Endothelial cell of hepatic sinusoid (primary cell): ENCODE measurements at regions not wholly inside any gene's neighbourhood (a gene's known extent, or its start where the extent isn't known, plus 50 kb on each side); places are given as distances from the start of the nearest gene placed in this dataset.

ENCODE experiments used
- in situ Hi-C: cut with HindIII; loops from 2 replicates; pipeline ENCODE4 v1.10.0; 2017; ENCODE audit warnings: low sequenced_read_pairs

DNA sequence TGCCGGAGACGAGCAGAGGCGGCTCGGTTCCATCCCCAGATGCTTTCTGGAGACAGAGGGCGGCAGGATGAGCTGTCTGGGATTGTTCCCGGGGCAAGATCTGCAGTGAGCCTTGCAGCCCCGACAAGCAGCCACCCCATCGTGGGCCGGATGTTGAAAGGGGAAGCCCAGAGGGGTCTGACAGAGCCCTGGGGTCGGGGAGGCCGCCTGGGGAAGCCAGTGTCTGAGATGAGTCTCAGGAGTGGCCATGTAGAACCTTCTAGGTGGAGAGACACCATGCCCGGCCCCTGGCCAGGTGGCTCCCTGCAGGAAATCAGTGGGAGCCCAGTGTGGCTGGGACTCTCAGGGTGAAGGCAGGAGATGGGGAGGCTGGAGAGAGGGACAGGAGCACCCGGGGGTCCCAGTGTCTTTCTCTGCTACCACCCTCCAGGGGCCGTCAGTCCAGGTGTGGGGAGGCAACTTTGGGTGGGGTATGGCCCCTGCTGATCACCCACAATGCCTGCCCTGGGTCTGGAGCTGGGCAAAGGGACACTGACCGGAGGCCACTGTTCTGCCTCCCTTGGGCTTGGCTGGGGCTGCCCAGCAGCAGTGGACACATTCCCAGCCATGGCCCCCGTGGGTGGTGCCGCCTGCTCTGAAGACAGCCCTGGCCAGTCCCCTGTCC, 128.3 kb upstream of the HS6ST1 start:
- in situ Hi-C loops: no loop called here

DNA sequence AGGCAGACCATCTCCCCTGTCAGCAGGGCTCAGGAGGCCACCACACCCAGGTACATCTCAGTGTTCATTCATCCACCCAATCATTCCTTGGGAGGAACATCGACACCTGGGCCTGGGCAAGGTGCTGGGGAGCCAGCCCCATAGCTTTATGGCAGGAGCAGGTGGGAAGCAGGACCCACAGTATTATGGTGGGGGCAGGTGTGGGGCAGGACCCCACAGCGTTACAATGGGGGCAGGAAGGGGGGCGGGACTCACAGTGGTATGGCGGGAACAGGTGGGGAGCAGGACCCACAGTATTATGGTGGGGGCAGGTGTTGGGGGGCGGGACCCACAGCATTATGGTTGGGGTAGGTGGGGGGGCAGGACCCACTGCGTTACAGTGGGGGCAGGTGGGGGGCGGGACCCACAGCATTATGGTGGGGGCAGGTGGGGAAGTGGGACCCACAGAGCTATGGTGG, 128.9 kb upstream of the HS6ST1 start:
- in situ Hi-C loops: no loop called here

DNA sequence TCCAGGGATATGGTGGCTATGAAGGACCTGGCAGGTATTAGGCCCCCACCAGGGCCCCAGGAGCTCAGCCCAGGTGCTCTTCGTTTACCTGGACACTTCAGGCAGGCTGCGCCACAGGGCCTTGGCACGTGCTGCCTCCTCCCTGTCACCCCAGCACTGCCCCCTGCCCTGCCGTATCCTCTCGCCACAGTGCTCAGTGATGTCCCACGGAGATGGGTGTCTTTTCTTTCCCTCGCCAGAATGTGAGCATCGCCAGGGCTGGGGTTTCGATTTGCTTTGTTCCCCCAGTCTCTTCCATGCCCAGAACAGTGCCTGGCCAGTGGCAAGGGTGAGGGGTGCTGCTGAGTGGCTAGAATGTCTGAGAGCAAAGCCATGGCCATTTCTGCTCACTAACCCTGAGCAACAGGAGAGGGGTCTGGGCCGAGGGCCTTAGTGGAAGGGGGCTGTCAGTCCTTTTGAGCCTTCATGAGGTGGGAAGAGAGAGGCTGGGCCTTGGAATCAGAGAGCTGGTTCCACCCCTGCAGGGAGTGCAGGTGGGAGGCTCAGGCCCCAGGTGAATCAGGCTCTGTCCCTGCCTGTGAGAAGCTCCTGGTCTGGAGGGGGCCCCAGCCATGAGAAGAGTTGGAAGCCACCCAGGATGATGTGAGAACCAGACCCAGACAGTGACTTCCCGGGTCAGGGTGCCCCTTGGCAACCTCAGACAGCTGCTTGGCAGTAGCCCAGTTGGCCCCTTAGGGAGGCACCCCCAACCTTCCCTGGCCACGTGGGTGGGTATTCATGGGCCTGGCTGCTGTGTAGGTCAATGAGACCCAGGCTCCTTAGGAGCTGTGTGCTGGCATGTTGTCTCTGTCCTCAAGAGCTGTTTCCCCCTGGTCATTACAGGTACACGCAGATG, 129.9 kb upstream of the HS6ST1 start:
- in situ Hi-C loops: no loop called here

DNA sequence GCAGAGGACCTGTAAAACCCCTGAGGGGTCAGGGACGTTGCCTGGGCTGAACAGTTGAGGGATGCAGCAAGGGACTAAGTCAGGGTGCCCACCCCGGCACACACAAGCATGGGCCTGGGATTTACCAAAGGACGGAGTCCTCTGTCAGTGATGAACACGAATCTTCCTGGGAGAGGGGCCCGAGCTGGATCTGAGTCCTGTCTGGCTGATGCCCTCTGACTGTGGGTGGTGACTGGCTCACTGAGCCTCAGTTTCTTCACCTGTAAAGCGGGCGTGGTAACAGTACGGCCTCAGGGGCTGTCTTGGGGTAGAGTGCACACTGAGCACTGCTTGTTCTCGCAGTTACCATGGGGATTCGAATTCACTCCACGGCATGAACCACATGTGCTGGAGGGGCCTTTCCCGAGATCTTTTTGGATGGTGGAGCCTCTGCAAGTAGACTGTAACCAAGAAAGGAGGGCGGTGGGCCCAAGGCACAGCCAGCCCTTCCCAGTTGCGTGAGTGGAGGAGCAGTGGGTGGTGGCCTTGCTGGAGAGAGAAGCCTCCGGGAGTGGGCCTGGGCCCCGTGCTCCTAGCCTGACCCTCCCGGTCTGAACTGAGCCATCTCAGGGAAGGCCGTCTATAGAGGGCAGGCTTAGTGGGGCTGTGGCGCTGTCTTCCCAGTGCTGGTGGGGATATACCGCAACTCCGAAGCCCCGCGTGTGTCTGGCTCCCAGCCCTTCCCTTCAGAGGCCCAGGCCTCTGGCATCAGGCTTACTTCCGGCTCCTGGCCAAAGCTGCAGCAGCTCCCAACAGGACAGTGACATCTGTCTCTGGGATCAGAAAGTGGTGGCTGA, 130.8 kb upstream of the HS6ST1 start:
- in situ Hi-C loops: no loop called here

DNA sequence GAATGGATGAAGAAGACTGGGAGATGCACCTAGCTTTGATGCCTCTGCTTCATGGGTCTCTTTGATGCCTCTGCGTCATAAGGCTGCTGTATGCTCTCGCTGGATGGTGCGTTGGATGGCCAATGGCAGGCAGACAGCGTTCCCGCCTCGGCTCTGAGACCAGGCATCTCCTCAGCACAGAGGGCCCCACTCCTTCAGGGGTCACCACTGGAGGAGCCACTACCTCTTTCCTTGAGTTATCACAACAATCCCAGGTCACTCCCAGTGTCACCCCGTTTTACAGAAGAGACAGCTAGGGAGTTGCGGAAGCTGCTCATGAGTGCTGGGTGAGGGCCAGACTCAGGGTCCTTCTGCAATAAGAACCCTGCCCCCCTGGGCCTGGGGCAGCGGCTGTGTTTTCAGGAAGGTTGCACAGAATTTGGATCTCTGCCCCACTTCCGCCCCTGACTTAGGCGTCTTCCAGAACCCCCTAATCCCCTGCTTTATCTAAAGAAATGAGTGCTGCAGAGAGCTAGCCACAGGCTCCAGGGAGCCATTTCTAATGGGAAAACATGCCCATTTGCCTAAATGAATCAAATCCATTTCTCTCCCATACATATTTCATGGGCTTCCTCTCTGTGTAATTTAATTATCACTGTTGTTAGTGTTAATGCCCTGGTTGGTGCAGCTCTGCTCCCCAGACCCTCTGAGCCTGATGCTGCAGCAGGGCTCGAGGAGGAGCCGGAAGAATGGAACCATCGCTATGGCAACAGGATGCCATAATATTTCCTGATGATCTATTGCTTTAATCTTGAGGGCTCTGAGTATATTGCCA, 131.8 kb upstream of the HS6ST1 start:
- in situ Hi-C loops: no loop called here

DNA sequence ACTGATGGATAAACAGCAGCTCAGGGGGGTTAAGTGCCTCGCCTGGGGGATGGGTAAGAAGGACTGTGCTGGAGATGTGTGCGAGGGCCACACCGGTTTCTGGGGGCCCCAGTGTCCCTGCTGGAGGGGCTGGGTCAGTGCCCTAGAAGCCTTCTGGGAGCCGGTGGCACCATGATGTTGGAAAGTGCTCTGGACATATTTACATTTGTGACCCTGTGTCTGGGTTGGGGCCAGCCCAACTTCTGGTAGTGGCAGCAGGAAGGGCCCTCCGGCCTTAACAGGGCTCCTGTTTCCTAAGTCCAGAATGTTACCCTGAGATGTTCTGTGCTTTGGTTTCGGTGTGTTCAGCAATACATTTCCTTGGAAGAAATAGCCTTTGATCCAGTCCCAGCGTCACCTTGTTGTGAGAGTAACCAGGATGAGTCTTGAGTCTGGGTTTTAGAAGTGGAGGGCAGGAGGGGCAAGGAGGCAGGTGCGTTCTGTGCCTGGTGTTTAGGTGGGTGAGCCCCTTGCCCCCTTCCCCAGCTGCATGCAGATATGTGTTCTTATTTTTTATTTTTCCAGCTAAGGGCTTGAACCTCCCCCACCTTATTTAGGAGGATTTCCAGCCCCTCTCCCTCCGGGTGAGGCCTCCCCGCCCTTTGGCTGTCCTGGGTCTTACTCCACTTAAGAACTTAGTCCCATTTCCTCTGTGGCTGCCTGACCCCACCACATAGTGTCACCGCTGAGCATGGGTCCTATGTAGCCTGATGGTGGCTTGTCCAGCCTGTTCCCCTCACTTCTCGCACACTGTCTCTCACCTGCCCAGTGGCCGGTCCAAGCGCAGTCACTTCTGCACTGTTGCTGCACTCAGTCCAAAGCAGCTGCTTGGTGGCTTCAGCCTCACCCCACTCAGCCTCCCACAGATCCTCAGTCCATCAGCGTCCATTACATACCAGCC, 132.7 kb upstream of the HS6ST1 start:
- in situ Hi-C loops: no loop called here

DNA sequence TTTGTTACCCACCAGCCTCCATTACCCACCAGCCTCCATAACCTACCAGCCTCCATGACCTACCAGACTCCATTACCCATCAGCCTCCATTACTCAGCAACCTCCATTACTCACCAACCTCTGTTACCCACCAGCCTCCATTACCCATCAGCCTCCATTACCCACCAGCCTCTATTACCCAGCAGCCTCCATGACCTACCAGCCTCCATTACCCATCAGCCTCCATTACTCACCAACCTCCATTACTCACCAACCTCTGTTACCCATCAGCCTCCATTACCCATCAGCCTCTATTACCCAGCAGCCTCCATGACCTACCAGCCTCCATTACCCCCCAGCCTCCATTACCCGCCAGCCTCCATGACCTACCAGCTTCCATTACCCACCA, 133.3 kb upstream of the HS6ST1 start:
- in situ Hi-C loops: no loop called here

DNA sequence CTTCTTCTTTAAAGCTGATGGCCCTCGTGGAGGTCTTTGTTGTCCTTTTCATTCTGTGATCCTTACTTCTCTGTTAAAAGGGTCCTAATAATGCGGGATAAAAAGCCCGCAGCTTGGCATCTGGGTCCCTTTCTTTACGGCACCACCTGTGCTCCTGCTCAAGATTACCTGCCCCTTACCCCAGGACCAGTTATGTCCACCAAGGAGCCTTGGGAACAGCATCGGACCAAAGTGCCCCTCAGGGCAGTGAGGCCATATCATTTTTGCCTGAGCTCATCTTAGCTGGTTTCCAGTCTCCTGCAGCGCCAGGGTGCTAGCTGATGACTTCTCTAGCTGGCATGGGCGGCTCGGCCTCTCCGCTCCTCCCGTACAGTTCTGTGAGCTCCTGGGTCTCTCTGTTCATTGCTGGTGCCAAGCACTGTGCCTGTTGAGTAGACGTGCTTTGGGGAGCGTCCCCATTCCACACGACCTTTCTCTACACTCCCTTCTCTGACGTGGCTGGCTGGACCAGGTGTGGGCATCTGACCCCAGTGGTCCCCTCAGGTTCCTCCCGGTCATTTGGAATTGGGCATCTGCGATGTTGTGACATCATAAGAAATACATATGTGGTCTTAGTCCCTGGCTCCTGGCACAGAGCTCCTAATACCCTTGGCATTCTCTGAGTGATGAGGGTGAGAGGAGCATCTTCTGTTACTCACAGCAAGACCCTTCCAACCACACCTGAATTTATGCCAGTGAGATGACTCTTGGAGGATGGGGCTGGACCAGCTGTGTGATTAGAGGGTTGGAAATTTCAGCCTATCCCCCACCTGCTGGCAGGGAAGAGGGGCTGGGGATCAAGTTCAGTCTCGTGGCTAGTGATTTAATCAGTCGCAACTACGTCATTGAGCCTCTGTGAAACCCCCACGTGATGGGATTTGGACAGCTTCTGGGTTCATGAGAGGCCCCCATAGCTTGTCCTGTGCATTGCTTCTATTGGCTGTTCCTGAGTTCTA, 134.2 kb upstream of the HS6ST1 start:
- in situ Hi-C loops: no loop called here

DNA sequence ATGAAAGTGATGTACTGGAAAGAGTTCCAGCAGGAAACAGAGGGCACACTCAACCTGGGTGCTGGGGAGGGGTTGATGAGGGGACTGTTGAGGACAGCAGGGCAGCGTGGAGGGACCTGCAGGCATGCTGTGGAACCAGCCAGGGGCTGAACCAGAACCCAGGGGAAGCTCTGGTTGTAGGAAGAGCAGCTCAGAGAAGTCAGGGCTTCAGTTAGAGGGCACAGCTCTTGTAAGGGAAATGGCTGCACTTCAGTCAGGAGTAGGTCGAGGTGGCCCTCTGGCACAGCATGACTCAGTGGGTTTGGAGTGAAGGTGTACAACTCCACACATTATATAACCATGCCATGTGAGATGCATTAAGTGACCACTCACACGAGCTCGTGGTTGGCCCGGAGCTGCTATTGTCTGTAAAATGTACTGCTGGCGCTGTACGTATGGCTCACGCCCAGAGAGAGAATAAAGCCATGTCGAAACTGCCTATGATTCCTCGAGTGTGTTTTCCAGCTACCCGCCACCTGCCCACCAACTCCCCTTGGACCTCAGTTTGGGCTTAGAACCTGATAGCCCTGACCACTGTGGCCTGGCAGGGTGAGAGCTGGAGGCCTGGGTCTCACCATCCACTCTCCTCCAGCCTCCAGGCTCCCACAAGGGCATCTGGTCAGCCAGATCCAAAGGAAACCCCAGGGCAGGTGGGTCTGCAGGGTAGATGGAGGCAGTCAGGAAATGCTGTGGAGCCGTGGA, 136.5 kb upstream of the HS6ST1 start:
- in situ Hi-C loops: no loop called here

DNA sequence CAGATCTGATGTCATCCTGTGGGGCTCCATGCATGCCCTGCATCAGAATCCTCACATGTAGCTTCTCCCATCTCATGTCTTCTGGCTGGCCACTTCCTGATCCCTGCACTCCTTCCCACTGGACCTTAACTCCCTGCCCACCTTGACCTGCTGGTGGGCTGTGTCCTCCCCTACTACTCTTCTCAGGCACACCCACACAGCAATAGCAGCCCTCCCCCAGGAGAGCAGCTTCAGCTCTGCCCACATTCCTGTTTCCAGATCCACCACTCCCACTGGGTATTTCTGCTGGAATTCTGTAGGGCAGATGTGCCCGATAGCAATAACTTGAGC, 137.0 kb upstream of the HS6ST1 start:
- in situ Hi-C loops: no loop called here

DNA sequence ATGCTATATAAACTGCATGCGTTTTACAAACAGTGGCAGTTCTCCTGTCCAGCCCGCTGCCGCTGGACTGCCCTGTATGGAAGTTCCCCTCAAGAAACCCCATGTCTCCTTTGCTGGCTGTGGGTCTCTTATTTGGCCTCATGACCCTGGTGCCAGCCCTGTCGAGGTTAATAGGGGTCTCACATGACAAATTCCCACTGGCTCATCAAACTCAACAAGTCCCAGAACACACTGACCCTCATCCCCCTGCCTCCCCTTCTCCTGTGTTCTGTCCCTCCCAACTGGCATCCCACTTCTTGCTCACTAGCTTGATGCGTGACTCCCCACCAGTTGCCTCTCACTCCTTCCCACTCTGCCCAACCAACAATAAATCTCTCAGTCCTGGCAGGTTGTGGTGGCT, 137.6 kb upstream of the HS6ST1 start:
- in situ Hi-C loops: no loop called here

DNA sequence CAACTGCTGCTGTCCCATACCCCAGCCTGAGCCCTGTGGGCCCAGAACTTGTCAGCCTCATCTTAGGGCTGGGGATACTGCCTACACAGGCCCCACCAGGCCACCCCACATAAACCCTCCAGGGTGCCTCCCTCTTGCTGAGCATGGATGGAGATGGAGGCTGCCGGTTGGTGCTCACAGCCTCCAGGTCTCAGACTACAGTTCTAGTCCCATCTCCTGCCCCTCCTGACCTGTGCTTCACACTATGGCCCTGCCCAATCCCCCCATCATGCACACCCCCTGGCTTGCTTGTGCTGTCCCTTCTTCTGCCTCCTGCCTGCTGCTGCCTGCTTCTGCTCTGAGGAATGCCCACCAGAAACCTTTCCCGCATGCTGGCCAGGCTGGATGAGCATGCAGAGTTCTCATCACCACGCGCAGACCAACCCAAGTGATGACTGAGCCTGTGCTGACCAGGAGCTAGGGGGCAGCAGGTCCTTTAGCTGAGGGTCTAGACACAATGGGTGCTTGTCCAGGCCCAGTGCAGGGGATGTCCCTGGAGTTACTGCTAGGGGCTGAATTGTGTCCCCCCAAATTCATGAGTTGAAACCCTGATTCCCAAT, 138.4 kb upstream of the HS6ST1 start:
- in situ Hi-C loops: no loop called here

DNA sequence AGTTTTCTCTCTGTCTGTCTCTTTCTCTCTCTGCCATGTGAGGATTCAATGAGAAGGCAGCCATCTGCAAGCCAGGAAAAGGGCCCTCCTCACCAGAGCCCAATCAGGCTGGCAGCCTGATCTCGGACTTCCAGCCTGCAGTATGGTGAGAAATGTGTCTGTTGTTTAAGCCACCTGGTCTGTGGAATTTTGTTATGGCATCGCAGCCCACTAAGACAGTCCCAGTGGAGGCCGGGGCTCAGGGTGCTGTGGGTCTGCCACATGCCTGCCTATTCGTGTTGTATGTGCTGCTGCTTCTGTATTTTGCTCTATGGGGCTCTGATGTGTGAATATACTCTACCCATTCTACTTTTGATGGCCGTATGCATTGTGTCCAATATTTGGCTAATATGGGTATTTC, 139.0 kb upstream of the HS6ST1 start:
- in situ Hi-C loops: no loop called here

DNA sequence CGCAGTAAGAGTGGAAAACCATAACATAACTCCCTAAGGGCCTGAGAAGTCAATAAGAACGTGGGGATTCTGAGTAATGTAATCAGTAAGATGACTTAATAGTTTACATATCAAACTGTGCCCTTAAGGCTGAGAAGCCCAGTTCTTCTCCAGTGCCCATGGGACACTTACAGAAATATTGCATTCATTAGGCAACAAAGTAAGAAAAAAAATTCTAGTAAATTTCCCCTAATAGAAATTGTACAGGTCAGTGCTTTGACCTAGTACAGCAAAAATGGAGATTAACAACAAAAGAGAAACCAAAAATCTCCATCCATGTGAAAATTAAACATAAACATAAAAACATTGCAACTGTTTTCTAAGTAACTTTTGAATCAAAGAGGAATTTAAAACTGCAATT, 139.8 kb upstream of the HS6ST1 start:
- in situ Hi-C loops: no loop called here

DNA sequence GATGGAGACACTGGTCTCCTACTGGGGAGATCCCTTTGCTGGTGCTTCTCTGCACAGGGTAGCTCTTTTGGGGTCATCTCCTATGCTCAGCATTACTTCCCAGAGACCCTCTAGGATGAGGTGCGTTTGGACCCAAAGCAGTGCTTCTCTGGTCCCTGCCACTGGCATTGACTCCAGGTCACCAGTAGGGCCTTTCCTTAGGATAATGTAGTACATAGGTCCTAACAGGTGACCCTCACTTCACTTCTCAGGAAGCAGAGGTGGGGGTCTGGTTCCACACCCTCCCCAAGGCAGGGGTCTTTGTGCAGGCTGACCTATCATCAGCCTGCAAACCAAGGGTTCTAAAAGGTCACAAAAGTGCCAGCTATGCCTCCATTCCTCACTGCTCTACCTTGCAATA, 145.8 kb upstream of the HS6ST1 start:
- in situ Hi-C loops: no loop called here

DNA sequence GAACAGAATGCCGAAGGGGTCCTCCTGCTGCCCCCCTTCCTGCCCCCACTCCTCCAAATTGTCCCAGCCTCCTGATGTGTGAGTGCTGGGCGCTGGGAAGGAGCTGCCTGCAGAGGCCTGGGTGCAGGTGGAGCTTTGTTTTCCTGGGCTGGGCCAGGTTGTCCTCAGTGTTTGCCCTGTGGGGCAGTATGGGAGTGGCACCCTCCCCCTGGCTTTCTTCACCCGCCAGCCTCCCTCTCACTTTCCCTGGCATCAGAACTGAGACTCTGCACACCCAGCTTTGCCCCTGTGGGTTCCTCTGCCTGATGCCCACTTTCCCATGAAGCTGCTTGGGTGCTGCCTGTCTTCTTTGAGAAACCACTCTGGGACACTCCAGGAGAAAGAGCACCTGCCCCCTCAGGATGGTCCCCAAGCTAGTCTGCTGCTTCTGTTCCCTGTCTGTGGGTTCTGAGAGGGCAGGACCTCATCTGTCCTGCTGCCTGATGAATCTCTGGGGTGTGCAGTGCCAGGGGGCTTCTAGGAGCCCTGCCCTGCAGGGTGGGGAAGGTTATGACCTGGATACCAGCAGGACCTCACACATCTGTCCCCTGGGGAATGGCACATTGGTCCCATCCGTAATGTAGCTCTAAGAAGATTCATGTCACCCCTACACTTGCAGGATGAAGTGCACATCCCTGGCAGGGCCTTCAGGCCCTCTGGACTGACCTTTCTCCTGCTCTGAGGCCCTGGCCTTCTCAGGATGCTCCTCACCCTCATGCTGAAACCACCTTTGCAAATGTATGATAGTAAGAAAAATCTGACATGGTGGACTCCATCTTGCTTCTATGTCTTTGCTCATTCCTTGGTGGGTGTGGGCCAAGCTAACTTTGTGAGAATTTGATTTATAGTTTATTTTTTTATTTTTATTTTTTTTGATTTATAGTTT, 146.8 kb upstream of the HS6ST1 start:
- in situ Hi-C loops: no loop called here
